ENCODE measurements at regions not wholly inside any gene's neighbourhood (a gene's known extent, or its start where the extent isn't known, plus 50 kb on each side); places are given as distances from the start of the nearest gene placed in this dataset.
"Not testable (repeated sequence)": the region's sequence is repeated elsewhere in the genome, so short reads cannot be mapped to it uniquely, and the experiment has no call there.

- DNase-seq (ENCODE audit: low read depth in 3 of 3): no peak
Observed at GRCh38 chr5:124962111-124962510, 215.7 kb upstream of the ZNF608 start.

- DNase-seq (ENCODE audit: low read depth in 3 of 3): no peak
Observed at GRCh38 chr5:124962735-124963134, 216.3 kb upstream of the ZNF608 start.

GRCh38 chr5:124963236-124963919 lies 216.9 kb upstream of the ZNF608 start:
- no peak for DNase-seq (ENCODE audit: low read depth in 3 of 3)

GRCh38 chr5:124966741-124967140 lies 220.3 kb upstream of the ZNF608 start:
- DNase-seq (ENCODE audit: low read depth in 3 of 3): not testable (repeated sequence)

GRCh38 chr5:124970381-124970780 lies 223.9 kb upstream of the ZNF608 start:
- not testable (repeated sequence) for DNase-seq (ENCODE audit: low read depth in 3 of 3)

GRCh38 chr5:124972703-124973102 lies 226.3 kb upstream of the ZNF608 start:
- DNase-seq (ENCODE audit: low read depth in 3 of 3): no peak

- no peak for DNase-seq (ENCODE audit: low read depth in 3 of 3)
Observed at GRCh38 chr5:124973661-124974060, 227.2 kb upstream of the ZNF608 start.

- DNase-seq (ENCODE audit: low read depth in 3 of 3): no peak
Observed at GRCh38 chr5:124976086-124976485, 229.6 kb upstream of the ZNF608 start.

- no peak for DNase-seq (ENCODE audit: low read depth in 3 of 3)
Observed at GRCh38 chr5:124979251-124979650, 232.8 kb upstream of the ZNF608 start.

- no peak for DNase-seq (ENCODE audit: low read depth in 3 of 3)
Observed at GRCh38 chr5:124980163-124980941, 233.9 kb upstream of the ZNF608 start.

- DNase-seq (ENCODE audit: low read depth in 3 of 3): no peak
Observed at GRCh38 chr5:124981901-124982300, 235.5 kb upstream of the ZNF608 start.

GRCh38 chr5:124986170-124986569 lies 239.7 kb upstream of the ZNF608 start:
- no peak for DNase-seq (ENCODE audit: low read depth in 3 of 3)

- no peak for DNase-seq (ENCODE audit: low read depth in 3 of 3)
Observed at GRCh38 chr5:124986667-124987066, 240.2 kb upstream of the ZNF608 start.

- DNase-seq (ENCODE audit: low read depth in 3 of 3): not testable (repeated sequence)
Observed at GRCh38 chr5:124987786-124988185, 241.3 kb upstream of the ZNF608 start.

- DNase-seq (ENCODE audit: low read depth in 3 of 3): no peak
Observed at GRCh38 chr5:124990723-124991122, 244.3 kb upstream of the ZNF608 start.

- DNase-seq (ENCODE audit: low read depth in 3 of 3): no peak
Observed at GRCh38 chr5:124995421-124995820, 249.0 kb upstream of the ZNF608 start.

- no peak for DNase-seq (ENCODE audit: low read depth in 3 of 3)
Observed at GRCh38 chr5:124996023-124996763, 249.8 kb upstream of the ZNF608 start.

- DNase-seq (ENCODE audit: low read depth in 3 of 3): no peak
Observed at GRCh38 chr5:124996764-124997077, 250.3 kb upstream of the ZNF608 start.

- DNase-seq (ENCODE audit: low read depth in 3 of 3): no peak
Observed at GRCh38 chr5:124997186-124997893, 250.9 kb upstream of the ZNF608 start.

GRCh38 chr5:124998520-124998919 lies 252.1 kb upstream of the ZNF608 start:
- DNase-seq (ENCODE audit: low read depth in 3 of 3): no peak

GRCh38 chr5:125002727-125003598 lies 256.5 kb upstream of the ZNF608 start:
- DNase-seq (ENCODE audit: low read depth in 3 of 3): no peak

Data from stimulated activated CD4-positive, alpha-beta T cell treated with anti-CD3 and anti-CD28 coated beads, TNF-alpha, amount 100 ng/mL, for 24 hours (primary cell).